Fibroblast of lung (primary cell): ENCODE measurements at regions not wholly inside any gene's neighbourhood (a gene's known extent, or its start where the extent isn't known, plus 50 kb on each side); places are given as distances from the start of the nearest gene placed in this dataset.

Experiments
- DNase-seq, 2 donors: peaks; one replicate each; pipeline versions ENCODE4 v3.0.0 to v3.0.0-alpha.2; 2010; ENCODE audit warnings: low read depth in 2 of 2
- H2AFZ ChIP-seq: 2 replicates; pipeline ENCODE4 v1.5.1; 2012; ENCODE audit warnings: low read length, control low read depth, inconsistent platforms
- H3K27ac ChIP-seq: 2 replicates; pipeline ENCODE4 v1.5.1; 2011; ENCODE audit warnings: low read length, control low read depth; ENCODE audit not compliant: insufficient read depth
- H3K27me3 ChIP-seq: 2 replicates; pipeline ENCODE4 v1.5.1; 2011; ENCODE audit warnings: mild to moderate bottlenecking, low read length; ENCODE audit not compliant: control insufficient read depth, insufficient read depth
- H3K36me3 ChIP-seq: 2 replicates; pipeline ENCODE4 v1.5.1; 2011; ENCODE audit warnings: low read length; ENCODE audit not compliant: control insufficient read depth, insufficient read depth
- H3K4me1 ChIP-seq: 2 replicates; pipeline ENCODE4 v1.5.1; 2011; ENCODE audit warnings: low read length; ENCODE audit not compliant: control insufficient read depth, insufficient read depth; ENCODE audit errors: extremely low read depth
- H3K4me2 ChIP-seq: 2 replicates; pipeline ENCODE4 v1.5.1; 2011; ENCODE audit warnings: low read length, control low read depth; ENCODE audit not compliant: insufficient read depth; ENCODE audit errors: extremely low read depth
- H3K4me3 ChIP-seq, 4 experiments: fragments of 200-600 bp in 1 of 4; sonication (generic) in 1 of 4; replicated peaks in 1 of 4; 2 replicates each; pipeline ENCODE4 v1.5.1; 2011 to 2016; ENCODE audit warnings: low read length in 4 of 4, low read depth in 3 of 4, mild to moderate bottlenecking in 3 of 4, control low read depth in 2 of 4, inconsistent platforms in 1 of 4, mixed read lengths in 1 of 4; ENCODE audit not compliant: insufficient read depth in 1 of 4; ENCODE audit errors: control extremely low read depth in 1 of 4
- H3K79me2 ChIP-seq: 2 replicates; pipeline ENCODE4 v1.5.1; 2012; ENCODE audit warnings: mild to moderate bottlenecking, low read length, inconsistent platforms; ENCODE audit not compliant: control insufficient read depth, insufficient read depth
- H3K9ac ChIP-seq: 2 replicates; pipeline ENCODE4 v1.5.1; 2011; ENCODE audit warnings: mild to moderate bottlenecking, low read length, control low read depth; ENCODE audit not compliant: insufficient read depth
- H3K9me3 ChIP-seq: 2 replicates; pipeline ENCODE4 v1.5.1; 2012; ENCODE audit warnings: low read depth, low read length; ENCODE audit not compliant: control insufficient read depth, insufficient read depth
- H4K20me1 ChIP-seq: 2 replicates; pipeline ENCODE4 v1.5.1; 2011; ENCODE audit warnings: low read length; ENCODE audit not compliant: control insufficient read depth, insufficient read depth; ENCODE audit errors: extremely low read depth
- CTCF ChIP-seq, 2 donors: IDR thresholded peaks in 1 of 2; conservative IDR thresholded peaks in 1 of 2; 1 replicate in 1 of 2; 2 replicates in 1 of 2; pipeline ENCODE4 v1.5.1; 2011 to 2012; ENCODE audit warnings: low read length in 2 of 2, control low read depth in 1 of 2, inconsistent platforms in 1 of 2, low read depth in 1 of 2, mild to moderate bottlenecking in 1 of 2
- EZH2 ChIP-seq: IDR thresholded peaks from 2 replicates; pipeline ENCODE4 v1.5.1; 2012; ENCODE audit warnings: low read length, control low read depth, mild to moderate bottlenecking; ENCODE audit errors: missing control alignments

- no peaks in the 10 kb centered on the region for H3K9me3 ChIP-seq
- no peak overlapping the region for H3K4me3 ChIP-seq
- no peaks in the 10 kb centered on the region for H3K36me3 ChIP-seq
- H3K27me3 ChIP-seq: no peaks in the 10 kb centered on the region
- no peak overlapping the region for H3K27ac ChIP-seq
- H3K79me2 ChIP-seq: no peaks in the 10 kb centered on the region
- H3K9ac ChIP-seq: no peak overlapping the region
- H4K20me1 ChIP-seq: no peaks in the 10 kb centered on the region
- H3K4me1 ChIP-seq: peaks cover 9% of the 10 kb centered on the region
- TF ChIP-seq EZH2 (no peak), CTCF (conservative IDR thresholded peaks at IDR 0.05 in 1 of 2, IDR thresholded peaks at IDR 0.05 in 1 of 2; ENCODE audit: low read depth in 1 of 2, low read length in 2 of 2) (no peak)
- DNase-seq: no peak
- no peak overlapping the region for H3K4me2 ChIP-seq
- H2AFZ ChIP-seq: no peak overlapping the region
Measured at GRCh38 chr1:30089024-30089430, 634.4 kb downstream of the MATN1 start.

- no peaks in the 10 kb centered on the region for H3K9me3 ChIP-seq
- peaks cover 11% of the 10 kb centered on the region for H3K4me1 ChIP-seq
- H3K4me3 ChIP-seq: no peak overlapping the region
- H3K79me2 ChIP-seq: no peaks in the 10 kb centered on the region
- H3K27ac ChIP-seq: no peak overlapping the region
- no peak for TF ChIP-seq CTCF (conservative IDR thresholded peaks at IDR 0.05 in 1 of 2, IDR thresholded peaks at IDR 0.05 in 1 of 2; ENCODE audit: low read depth in 1 of 2, low read length in 2 of 2)
- TF ChIP-seq EZH2: no peak
- no peak for DNase-seq
- H3K36me3 ChIP-seq: no peaks in the 10 kb centered on the region
- no peak overlapping the region for H2AFZ ChIP-seq
- H3K4me2 ChIP-seq: no peak overlapping the region
- H3K9ac ChIP-seq: no peak overlapping the region
- H3K27me3 ChIP-seq: no peaks in the 10 kb centered on the region
- H4K20me1 ChIP-seq: no peaks in the 10 kb centered on the region
Measured at GRCh38 chr1:30088594-30088993, 634.8 kb downstream of the MATN1 start.

DNA sequence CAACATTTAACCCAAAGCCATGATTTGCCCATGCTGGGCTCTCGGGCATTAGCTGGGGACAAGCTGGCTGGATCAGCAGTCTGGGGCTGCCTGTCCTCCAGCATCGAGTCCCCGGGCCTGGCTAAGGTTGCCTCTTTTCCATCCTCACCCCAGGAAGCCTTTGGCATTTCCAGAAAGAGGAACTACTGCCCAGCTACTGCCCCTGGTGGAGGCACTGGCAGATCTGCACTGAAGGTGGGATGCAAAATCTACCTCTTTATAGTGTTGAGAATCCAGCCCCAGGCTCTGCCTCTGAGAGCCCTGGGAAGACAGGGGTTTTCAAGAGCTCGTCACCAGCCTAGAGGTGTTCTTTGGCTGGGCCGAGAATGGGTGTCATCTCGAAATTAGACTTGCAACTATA is 635.9 kb downstream of the MATN1 start:
- Histone ChIP-seq H3K36me3 (no peaks in the 10 kb centered on the region), H3K9me3 (no peaks in the 10 kb centered on the region), H3K4me2 (no peak overlapping the region), H2AFZ (no peak overlapping the region), H3K27me3 (no peaks in the 10 kb centered on the region), H3K4me1 (peaks cover 16% of the 10 kb centered on the region), H4K20me1 (no peaks in the 10 kb centered on the region), H3K4me3 (no peak overlapping the region), H3K27ac (no peak overlapping the region), H3K79me2 (no peaks in the 10 kb centered on the region), H3K9ac (no peak overlapping the region)
- DNase-seq: no peak
- TF ChIP-seq EZH2 (no peak), CTCF (conservative IDR thresholded peaks at IDR 0.05 in 1 of 2, IDR thresholded peaks at IDR 0.05 in 1 of 2; ENCODE audit: low read depth in 1 of 2, low read length in 2 of 2) (peak in 1 of 2 donors; percentile 50)
